GM23248 (cell line): ENCODE measurements at regions not wholly inside any gene's neighbourhood (a gene's known extent, or its start where the extent isn't known, plus 50 kb on each side); places are given as distances from the start of the nearest gene placed in this dataset.
"Not testable (repeated sequence)": the region's sequence is repeated elsewhere in the genome, so short reads cannot be mapped to it uniquely, and the experiment has no call there.

Experiments
- DNase-seq: peaks from one replicate; pipeline ENCODE4 v3.0.0-alpha.2; 2015
- H2AFZ ChIP-seq: fragments of 200-600 bp; sonication (generic); 2 replicates; pipeline ENCODE4 v1.6.1; 2016; ENCODE audit warnings: antibody characterized with exemption
- H3F3A ChIP-seq: fragments of 200-600 bp; sonication (generic); 2 replicates; pipeline ENCODE4 v1.6.1; 2016; ENCODE audit warnings: mild to moderate bottlenecking, antibody characterized with exemption, mixed run types; ENCODE audit not compliant: insufficient read depth
- H3K27ac ChIP-seq: fragments of 200-600 bp; sonication (generic); 2 replicates; pipeline ENCODE4 v1.5.1; 2016; ENCODE audit warnings: mild to moderate bottlenecking
- H3K27me3 ChIP-seq: fragments of 200-600 bp; sonication (generic); replicated peaks from 2 replicates; pipeline ENCODE4 v1.6.1; 2016; ENCODE audit warnings: mild to moderate bottlenecking; ENCODE audit not compliant: insufficient read depth
- H3K36me3 ChIP-seq: fragments of 200-600 bp; sonication (generic); 2 replicates; pipeline ENCODE4 v1.6.1; 2016; ENCODE audit warnings: low read depth, mild to moderate bottlenecking
- H3K4me1 ChIP-seq: fragments of 200-600 bp; sonication (generic); 2 replicates; pipeline ENCODE4 v1.6.1; 2016; ENCODE audit warnings: mild to moderate bottlenecking; ENCODE audit not compliant: insufficient read depth
- H3K4me2 ChIP-seq: fragments of 200-600 bp; sonication (generic); one replicate; pipeline ENCODE4 v1.6.1; 2016; ENCODE audit warnings: mild to moderate bottlenecking; ENCODE audit not compliant: unreplicated experiment
- H3K4me3 ChIP-seq: fragments of 200-600 bp; sonication (generic); 2 replicates; pipeline ENCODE4 v1.5.1; 2016; ENCODE audit warnings: mild to moderate bottlenecking
- H3K79me2 ChIP-seq: fragments of 200-600 bp; sonication (generic); 2 replicates; pipeline ENCODE4 v1.6.1; 2016; ENCODE audit warnings: mild to moderate bottlenecking; ENCODE audit not compliant: insufficient read depth
- H3K9ac ChIP-seq: fragments of 200-600 bp; sonication (generic); 2 replicates; pipeline ENCODE4 v1.6.1; 2016; ENCODE audit warnings: mild to moderate bottlenecking
- H3K9me2 ChIP-seq: fragments of 200-600 bp; sonication (generic); 2 replicates; pipeline ENCODE4 v1.6.1; 2016; ENCODE audit warnings: mixed run types, mild to moderate bottlenecking, moderate library complexity; ENCODE audit not compliant: insufficient read depth
- H3K9me3 ChIP-seq: fragments of 200-600 bp; sonication (generic); one replicate; pipeline ENCODE4 v1.6.1; 2017; ENCODE audit warnings: low read depth
- H4K20me1 ChIP-seq: fragments of 200-600 bp; sonication (generic); 2 replicates; pipeline ENCODE4 v1.6.0; 2016; ENCODE audit not compliant: insufficient read depth
- WGBS, 2 experiments: methylation state at CpG; one replicate each; pipeline ENCODE4 v1.1.6; 2015 to 2017; ENCODE audit warnings: low lambda C conversion rate in 2 of 2, low coverage in 1 of 2; ENCODE audit errors: missing lambda C conversion rate in 2 of 2; 5-methylcytosine and 5-hydroxymethylcytosine counted together
- in situ Hi-C: fragments of 300-500 bp; cut with MboI; formaldehyde crosslinking; loops from 2 replicates; pipeline ENCODE4 v1.15.0; 2020

DNA sequence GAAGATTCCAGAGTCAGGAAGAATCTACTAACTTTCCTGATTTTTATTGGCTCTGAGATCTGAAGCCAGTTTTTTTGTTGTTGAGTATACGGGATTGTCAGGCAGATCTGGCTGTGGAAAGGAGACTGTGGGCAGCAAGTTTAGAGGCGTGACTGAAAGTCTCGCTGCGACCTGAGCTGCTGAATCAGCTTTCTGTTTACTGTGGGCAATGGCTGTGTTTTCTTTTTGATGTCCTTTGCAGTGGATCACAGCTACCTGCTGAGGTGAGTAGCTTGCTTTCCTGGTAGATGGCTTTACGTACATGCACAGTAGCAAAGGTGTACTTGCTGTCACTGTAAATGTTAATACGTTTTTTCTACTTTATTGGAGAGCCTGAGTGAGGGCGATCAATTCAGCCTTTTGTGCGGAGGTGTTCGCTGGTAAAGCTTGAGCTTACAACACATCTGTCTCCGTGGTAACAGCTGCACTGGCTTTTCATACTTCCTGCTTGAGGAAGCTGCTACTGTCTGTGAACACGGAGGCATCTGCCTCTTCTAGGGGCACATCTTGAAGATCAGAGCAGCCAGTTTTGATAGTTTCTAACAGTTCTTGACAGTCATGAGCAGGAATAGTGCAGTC is 97.8 kb downstream of the ALG1L2 start:
- Histone ChIP-seq H3K4me2 (peak overlapping the region; percentile 62), H3K4me3 (peak overlapping the region; percentile 64), H2AFZ (peak overlapping the region; percentile 68), H3K9ac (peak overlapping the region; percentile 40; the same call in 1 of the 2 replicates)
- H4K20me1 ChIP-seq, H3K9me3 ChIP-seq, H3K27me3 ChIP-seq, H3K79me2 ChIP-seq, H3F3A ChIP-seq, H3K4me1 ChIP-seq, H3K36me3 ChIP-seq, H3K27ac ChIP-seq, in situ Hi-C loops, H3K9me2 ChIP-seq: not testable (repeated sequence)
- DNase-seq = peak; percentile 16
- 1 to 2% methylated on average over 11 of the region's 11 CpGs for WGBS, 2 experiments

- H4K20me1 ChIP-seq, H3K9me3 ChIP-seq, H2AFZ ChIP-seq, H3K36me3 ChIP-seq, H3K9me2 ChIP-seq, H3K27ac ChIP-seq, H3K79me2 ChIP-seq, H3K9ac ChIP-seq, H3K27me3 ChIP-seq, in situ Hi-C loops, H3F3A ChIP-seq, H3K4me1 ChIP-seq, H3K4me2 ChIP-seq, DNase-seq, H3K4me3 ChIP-seq: not testable (repeated sequence)
- 27 to 28% methylated on average over 6 of the region's 6 CpGs for WGBS, 2 experiments
Observed at GRCh38 chr3:130182475-130182874, 100.8 kb downstream of the ALG1L2 start.

GRCh38 chr3:130183689-130184088 is 102.1 kb downstream of the ALG1L2 start:
- H3K27me3 ChIP-seq, DNase-seq, H3K9ac ChIP-seq, H3F3A ChIP-seq, H3K27ac ChIP-seq, H3K4me1 ChIP-seq, H3K36me3 ChIP-seq, H3K4me2 ChIP-seq, H4K20me1 ChIP-seq, in situ Hi-C loops, H3K4me3 ChIP-seq, H3K79me2 ChIP-seq, H3K9me3 ChIP-seq, H3K9me2 ChIP-seq, H2AFZ ChIP-seq: not testable (repeated sequence)
- WGBS, 2 experiments = 71 to 74% methylated on average over 5 of the region's 5 CpGs

- H3K36me3 ChIP-seq, H3F3A ChIP-seq, H3K27me3 ChIP-seq, H3K4me3 ChIP-seq, H4K20me1 ChIP-seq, H3K27ac ChIP-seq, H3K9ac ChIP-seq, H3K9me2 ChIP-seq, H3K9me3 ChIP-seq, H3K79me2 ChIP-seq, in situ Hi-C loops, DNase-seq, H3K4me2 ChIP-seq, H2AFZ ChIP-seq, H3K4me1 ChIP-seq: not testable (repeated sequence)
- 31 to 41% methylated on average over 5 of the region's 5 CpGs for WGBS, 2 experiments
Observed at GRCh38 chr3:130184152-130185024, 102.8 kb downstream of the ALG1L2 start.

- H3K9me3 ChIP-seq, in situ Hi-C loops, H3K36me3 ChIP-seq, H3K4me3 ChIP-seq, H3K27me3 ChIP-seq, H3K79me2 ChIP-seq, H4K20me1 ChIP-seq, DNase-seq, H3K9ac ChIP-seq, H3K9me2 ChIP-seq, H3K27ac ChIP-seq, H2AFZ ChIP-seq, H3F3A ChIP-seq, H3K4me1 ChIP-seq, H3K4me2 ChIP-seq: not testable (repeated sequence)
- WGBS, 2 experiments = 13 to 22% methylated on average over 1 of the region's 1 CpG
Observed at GRCh38 chr3:130201272-130201671, 119.6 kb downstream of the ALG1L2 start.

DNA sequence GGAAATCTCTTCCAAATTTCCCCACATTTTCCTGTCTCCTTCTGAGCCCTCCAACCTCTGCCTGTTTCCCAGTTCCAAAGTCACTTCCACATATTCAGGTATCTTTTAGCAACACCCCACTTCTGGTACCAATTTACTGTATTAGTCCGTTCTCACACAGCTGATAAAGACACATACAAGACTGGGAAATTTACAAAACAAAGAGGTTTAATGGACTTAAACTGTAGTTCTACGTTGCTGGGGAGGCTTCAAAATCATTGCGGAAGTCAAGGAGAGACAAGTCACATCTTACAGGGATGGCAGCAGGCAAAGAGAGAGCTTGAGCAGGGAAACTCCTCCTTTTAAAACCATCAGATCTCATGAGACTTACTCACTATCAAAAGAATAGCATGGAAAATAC is 122.0 kb downstream of the ALG1L2 start:
- WGBS, 2 experiments = 62 to 72% methylated on average over 3 of the region's 3 CpGs
- H2AFZ ChIP-seq, H3K36me3 ChIP-seq, H3K4me2 ChIP-seq, H3K4me3 ChIP-seq, DNase-seq, in situ Hi-C loops, H3K79me2 ChIP-seq, H4K20me1 ChIP-seq, H3K9me2 ChIP-seq, H3K27ac ChIP-seq, H3K9ac ChIP-seq, H3F3A ChIP-seq, H3K27me3 ChIP-seq, H3K9me3 ChIP-seq, H3K4me1 ChIP-seq: not testable (repeated sequence)
